Ishikawa (cell line): ENCODE measurements at regions not wholly inside any gene's neighbourhood (a gene's known extent, or its start where the extent isn't known, plus 50 kb on each side); places are given as distances from the start of the nearest gene placed in this dataset.

Experiments
- CEBPB ChIP-seq: IDR thresholded peaks from 2 replicates; pipeline ENCODE4 v1.6.1; 2012
- CREB1 ChIP-seq: IDR thresholded peaks from 2 replicates; pipeline ENCODE4 v1.6.1; 2012; ENCODE audit warnings: low read depth
- EGR1 ChIP-seq: IDR thresholded peaks from 2 replicates; pipeline ENCODE4 v1.6.1; 2012
- EP300 ChIP-seq: IDR thresholded peaks from 2 replicates; pipeline ENCODE4 v1.6.1; 2012; ENCODE audit warnings: borderline replicate concordance
- FOXM1 ChIP-seq: IDR thresholded peaks from 2 replicates; pipeline ENCODE4 v1.6.1; 2012; ENCODE audit warnings: low read depth, borderline replicate concordance
- MAX ChIP-seq: IDR thresholded peaks from 2 replicates; pipeline ENCODE4 v1.6.1; 2012
- NFIC ChIP-seq: IDR thresholded peaks from 2 replicates; pipeline ENCODE4 v1.6.1; 2012
- RAD21 ChIP-seq: IDR thresholded peaks from 2 replicates; pipeline ENCODE4 v1.6.1; 2012; ENCODE audit warnings: low read depth
- REST ChIP-seq: IDR thresholded peaks from 2 replicates; pipeline ENCODE4 v1.6.1; 2012; ENCODE audit warnings: low read depth, mild to moderate bottlenecking
- TAF1 ChIP-seq: IDR thresholded peaks from 2 replicates; pipeline ENCODE4 v1.6.1; 2012; ENCODE audit warnings: low read depth, mild to moderate bottlenecking
- TCF12 ChIP-seq: IDR thresholded peaks from 2 replicates; pipeline ENCODE4 v1.6.1; 2012; ENCODE audit warnings: low read depth
- TEAD4 ChIP-seq: IDR thresholded peaks from 2 replicates; pipeline ENCODE4 v1.6.1; 2012
- USF1 ChIP-seq: IDR thresholded peaks from 2 replicates; pipeline ENCODE4 v1.6.1; 2012
- YY1 ChIP-seq: IDR thresholded peaks from 2 replicates; pipeline ENCODE4 v1.6.1; 2012; ENCODE audit warnings: low read depth
- ZBTB7A ChIP-seq: IDR thresholded peaks from 2 replicates; pipeline ENCODE4 v1.6.1; 2012; ENCODE audit warnings: low read depth

- no peak for TF ChIP-seq ZBTB7A
- TF ChIP-seq YY1: no peak
- no peak for TF ChIP-seq EGR1
- TF ChIP-seq TAF1: no peak
- TF ChIP-seq CREB1: no peak
- TF ChIP-seq MAX: no peak
- TF ChIP-seq USF1: no peak
- TF ChIP-seq TEAD4: no peak
- no peak for TF ChIP-seq TCF12
- no peak for TF ChIP-seq EP300
- no peak for TF ChIP-seq RAD21
Observed at GRCh38 chr11:39434466-39434865, 2025.0 kb downstream of the LRRC4C start.

GRCh38 chr11:39432929-39433328, 2026.5 kb downstream of the LRRC4C start:
- TF ChIP-seq YY1 (no peak), EGR1 (no peak), TEAD4 (no peak)

- TF ChIP-seq CREB1 (no peak), REST (no peak)
Observed at GRCh38 chr11:39425226-39425625, 2034.2 kb downstream of the LRRC4C start.

- TF ChIP-seq TAF1: no peak
- TF ChIP-seq TCF12: no peak
- TF ChIP-seq MAX: no peak
- no peak for TF ChIP-seq YY1
- TF ChIP-seq NFIC: no peak
- no peak for TF ChIP-seq CEBPB
- no peak for TF ChIP-seq EP300
Observed at GRCh38 chr11:39412117-39412516, 2047.3 kb downstream of the LRRC4C start.

- TF ChIP-seq FOXM1 (no peak), EP300 (no peak), USF1 (no peak), CREB1 (no peak), TEAD4 (no peak), MAX (no peak), TCF12 (no peak), ZBTB7A (no peak), CEBPB (no peak), REST (no peak), YY1 (no peak), RAD21 (no peak), TAF1 (no peak), EGR1 (no peak)
Observed at GRCh38 chr11:39385911-39386310, 2073.5 kb downstream of the LRRC4C start.

GRCh38 chr11:39374963-39375698, 2084.3 kb downstream of the LRRC4C start:
- TF ChIP-seq FOXM1: no peak
- TF ChIP-seq YY1: no peak
- TF ChIP-seq REST: no peak
- TF ChIP-seq CEBPB: no peak
- no peak for TF ChIP-seq TEAD4
- no peak for TF ChIP-seq NFIC
- no peak for TF ChIP-seq ZBTB7A
- TF ChIP-seq EP300: no peak
- no peak for TF ChIP-seq USF1
- no peak; the same call in 1 of the 2 replicates for TF ChIP-seq RAD21
- no peak for TF ChIP-seq EGR1
- TF ChIP-seq TCF12: no peak
- TF ChIP-seq TAF1: no peak
